GM19324 (cell line): ENCODE measurements at regions not wholly inside any gene's neighbourhood (a gene's known extent, or its start where the extent isn't known, plus 50 kb on each side); places are given as distances from the start of the nearest gene placed in this dataset.

Experiments
- ATAC-seq: cut with Tn5 transposase; IDR thresholded peaks from one replicate; pipeline ENCODE4 v1.9.1; 2021; ENCODE audit warnings: mild to moderate bottlenecking, moderate library complexity; ENCODE audit not compliant: unreplicated experiment, low FRiP score

- ATAC-seq: no peak
These were observed 152.7 kb upstream of the GSE1 start for GRCh38 chr16:85460252-85461021.

- no peak for ATAC-seq
These were observed 151.9 kb upstream of the GSE1 start for GRCh38 chr16:85461022-85461813.

GRCh38 chr16:85461814-85462713 is 151.1 kb upstream of the GSE1 start:
- no peak for ATAC-seq

- no peak for ATAC-seq
These were observed 150.2 kb upstream of the GSE1 start for GRCh38 chr16:85462714-85463611.

- ATAC-seq: no peak
These were observed 149.3 kb upstream of the GSE1 start for GRCh38 chr16:85463672-85464382.

- ATAC-seq: no peak
These were observed 148.5 kb upstream of the GSE1 start for GRCh38 chr16:85464383-85465305.

- ATAC-seq: no peak
These were observed 147.5 kb upstream of the GSE1 start for GRCh38 chr16:85465328-85466303.

GRCh38 chr16:85466304-85466700 is 146.8 kb upstream of the GSE1 start:
- ATAC-seq: no peak

- no peak for ATAC-seq
These were observed 146.1 kb upstream of the GSE1 start for GRCh38 chr16:85466989-85467388.

GRCh38 chr16:85469929-85470590 is 143.1 kb upstream of the GSE1 start:
- no peak for ATAC-seq

- no peak for ATAC-seq
These were observed 142.2 kb upstream of the GSE1 start for GRCh38 chr16:85470873-85471272.

GRCh38 chr16:85471469-85472431 is 141.4 kb upstream of the GSE1 start:
- ATAC-seq: no peak

GRCh38 chr16:85472514-85472913 is 140.6 kb upstream of the GSE1 start:
- ATAC-seq: no peak

- ATAC-seq: no peak
These were observed 139.8 kb upstream of the GSE1 start for GRCh38 chr16:85473323-85473722.

GRCh38 chr16:85473909-85474620 is 139.1 kb upstream of the GSE1 start:
- ATAC-seq: no peak
